DND-41 (cell line): ENCODE measurements at regions not wholly inside any gene's neighbourhood (a gene's known extent, or its start where the extent isn't known, plus 50 kb on each side); places are given as distances from the start of the nearest gene placed in this dataset.

ENCODE experiments used
- EZH2 ChIP-seq: IDR thresholded peaks from 3 replicates; pipeline ENCODE4 v1.6.1; 2012; ENCODE audit warnings: borderline replicate concordance, low read depth, mild to moderate bottlenecking, moderate library complexity, low read length, inconsistent platforms; ENCODE audit not compliant: severe bottlenecking
- TF ChIP-seq, protein P1 (sequence below): IDR thresholded peaks from 2 replicates; pipeline ENCODE4 v1.5.1; 2012; ENCODE audit warnings: borderline replicate concordance, low read length, moderate library complexity, mild to moderate bottlenecking; ENCODE audit not compliant: poor library complexity, severe bottlenecking; ENCODE audit errors: extremely low read depth

DNA sequence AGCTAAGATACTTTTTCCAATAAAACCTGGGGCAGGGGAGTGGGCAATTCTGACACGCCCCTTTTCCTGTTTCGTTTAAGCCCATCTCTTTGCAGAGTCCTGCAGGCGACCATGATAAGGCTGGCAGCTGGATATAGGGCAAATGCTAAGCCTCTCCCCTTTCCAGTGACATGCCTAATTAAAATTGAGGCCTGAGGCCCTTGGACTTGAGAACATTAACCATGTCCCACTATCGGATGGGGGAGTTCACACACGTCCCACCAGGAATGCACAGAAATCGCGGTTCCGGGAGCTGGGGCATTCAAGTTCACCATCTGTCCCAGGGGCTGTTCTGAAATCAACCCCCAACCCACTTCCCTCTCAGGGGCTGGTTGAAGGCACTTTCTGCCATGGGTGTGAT lies 109.2 kb upstream of the FOXF1 start:
- TF ChIP-seq, protein P1, sequence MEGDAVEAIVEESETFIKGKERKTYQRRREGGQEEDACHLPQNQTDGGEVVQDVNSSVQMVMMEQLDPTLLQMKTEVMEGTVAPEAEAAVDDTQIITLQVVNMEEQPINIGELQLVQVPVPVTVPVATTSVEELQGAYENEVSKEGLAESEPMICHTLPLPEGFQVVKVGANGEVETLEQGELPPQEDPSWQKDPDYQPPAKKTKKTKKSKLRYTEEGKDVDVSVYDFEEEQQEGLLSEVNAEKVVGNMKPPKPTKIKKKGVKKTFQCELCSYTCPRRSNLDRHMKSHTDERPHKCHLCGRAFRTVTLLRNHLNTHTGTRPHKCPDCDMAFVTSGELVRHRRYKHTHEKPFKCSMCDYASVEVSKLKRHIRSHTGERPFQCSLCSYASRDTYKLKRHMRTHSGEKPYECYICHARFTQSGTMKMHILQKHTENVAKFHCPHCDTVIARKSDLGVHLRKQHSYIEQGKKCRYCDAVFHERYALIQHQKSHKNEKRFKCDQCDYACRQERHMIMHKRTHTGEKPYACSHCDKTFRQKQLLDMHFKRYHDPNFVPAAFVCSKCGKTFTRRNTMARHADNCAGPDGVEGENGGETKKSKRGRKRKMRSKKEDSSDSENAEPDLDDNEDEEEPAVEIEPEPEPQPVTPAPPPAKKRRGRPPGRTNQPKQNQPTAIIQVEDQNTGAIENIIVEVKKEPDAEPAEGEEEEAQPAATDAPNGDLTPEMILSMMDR, result no peak
- TF ChIP-seq EZH2, result no peak
